ENCODE measurements at regions not wholly inside any gene's neighbourhood (a gene's known extent, or its start where the extent isn't known, plus 50 kb on each side); places are given as distances from the start of the nearest gene placed in this dataset.
"Not testable (repeated sequence)": the region's sequence is repeated elsewhere in the genome, so short reads cannot be mapped to it uniquely, and the experiment has no call there.

DNA sequence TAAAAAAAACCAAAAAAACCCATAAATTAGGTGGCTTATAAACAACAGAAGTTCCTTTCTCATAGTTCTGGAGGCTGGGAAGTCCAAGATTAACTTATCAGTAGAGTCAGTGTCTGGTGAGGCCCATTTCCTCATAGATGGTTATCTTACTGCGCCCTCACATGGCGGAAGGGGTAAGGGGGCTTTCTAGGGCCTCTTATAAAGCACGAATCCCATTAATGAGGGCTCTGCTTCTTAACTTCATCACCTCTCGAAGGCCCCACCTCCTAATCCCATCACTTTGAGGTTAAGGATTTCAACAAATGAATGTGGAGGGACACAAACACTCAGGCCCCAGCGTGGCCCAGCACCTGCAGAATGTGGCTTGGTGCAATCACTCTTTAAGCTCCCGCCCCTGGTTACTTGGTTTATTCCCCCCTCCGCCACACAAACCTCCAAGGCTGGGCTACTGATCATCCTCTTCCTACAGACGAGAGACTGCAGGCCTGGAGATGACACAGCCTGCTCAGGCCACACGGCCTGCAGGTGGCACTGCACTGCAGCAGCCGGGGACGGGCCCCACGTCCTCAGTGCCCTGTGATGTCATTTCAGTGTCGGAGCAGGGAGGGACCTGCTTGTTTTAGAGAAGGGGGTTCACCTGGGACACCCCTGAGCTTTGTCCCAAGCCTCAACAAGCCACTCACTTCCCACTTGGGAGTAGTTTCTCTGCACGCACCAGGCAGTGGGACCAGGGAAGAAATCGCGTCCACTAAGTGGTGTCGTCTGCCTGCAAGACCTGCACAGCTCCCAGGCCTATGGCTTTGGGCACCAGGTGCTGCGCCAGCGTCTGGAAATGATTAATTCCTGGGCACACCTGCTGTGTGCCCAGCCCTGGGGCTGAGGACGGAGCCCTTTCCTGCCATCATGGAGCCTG, 178.5 kb downstream of the NPIPB11 start:
- TF ChIP-seq, protein P1, sequence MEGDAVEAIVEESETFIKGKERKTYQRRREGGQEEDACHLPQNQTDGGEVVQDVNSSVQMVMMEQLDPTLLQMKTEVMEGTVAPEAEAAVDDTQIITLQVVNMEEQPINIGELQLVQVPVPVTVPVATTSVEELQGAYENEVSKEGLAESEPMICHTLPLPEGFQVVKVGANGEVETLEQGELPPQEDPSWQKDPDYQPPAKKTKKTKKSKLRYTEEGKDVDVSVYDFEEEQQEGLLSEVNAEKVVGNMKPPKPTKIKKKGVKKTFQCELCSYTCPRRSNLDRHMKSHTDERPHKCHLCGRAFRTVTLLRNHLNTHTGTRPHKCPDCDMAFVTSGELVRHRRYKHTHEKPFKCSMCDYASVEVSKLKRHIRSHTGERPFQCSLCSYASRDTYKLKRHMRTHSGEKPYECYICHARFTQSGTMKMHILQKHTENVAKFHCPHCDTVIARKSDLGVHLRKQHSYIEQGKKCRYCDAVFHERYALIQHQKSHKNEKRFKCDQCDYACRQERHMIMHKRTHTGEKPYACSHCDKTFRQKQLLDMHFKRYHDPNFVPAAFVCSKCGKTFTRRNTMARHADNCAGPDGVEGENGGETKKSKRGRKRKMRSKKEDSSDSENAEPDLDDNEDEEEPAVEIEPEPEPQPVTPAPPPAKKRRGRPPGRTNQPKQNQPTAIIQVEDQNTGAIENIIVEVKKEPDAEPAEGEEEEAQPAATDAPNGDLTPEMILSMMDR (IDR thresholded peaks at IDR 0.05), result peak in 2 of 4 experiments; percentile 29 to 31
- TF ChIP-seq POLR2A, POLR2AphosphoS5 (IDR thresholded peaks at IDR 0.05): not testable (repeated sequence)

Measured in sigmoid colon (tissue), 4 donors.